IPS DF 19.7 (cell line): ENCODE measurements at regions not wholly inside any gene's neighbourhood (a gene's known extent, or its start where the extent isn't known, plus 50 kb on each side); places are given as distances from the start of the nearest gene placed in this dataset.
"Not testable (repeated sequence)": the region's sequence is repeated elsewhere in the genome, so short reads cannot be mapped to it uniquely, and the experiment has no call there.

ENCODE experiments used
- DNase-seq: peaks from one replicate; pipeline ENCODE4 v3.0.0-alpha.2; 2013; ENCODE audit warnings: low read depth, low spot score

DNA sequence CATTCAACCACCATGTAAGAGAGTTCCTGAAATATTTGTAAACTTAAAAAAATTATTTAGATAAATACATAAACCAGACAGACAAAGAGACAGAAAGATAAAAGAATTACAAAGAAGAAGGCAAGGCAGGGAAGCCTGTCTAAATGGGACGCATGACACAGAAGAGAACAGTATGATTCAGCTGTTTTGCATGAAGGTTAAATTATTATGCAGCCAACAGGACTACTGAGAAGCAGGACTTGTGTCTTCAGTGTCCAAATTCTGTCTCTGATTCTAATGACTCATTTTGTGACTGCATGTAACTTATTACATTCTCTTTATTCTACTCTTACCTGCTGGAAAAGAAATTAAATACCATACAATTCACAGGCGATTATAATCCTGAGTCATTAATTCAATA is 340.4 kb upstream of the KCNMB2 start:
- DNase-seq: no peak

DNA sequence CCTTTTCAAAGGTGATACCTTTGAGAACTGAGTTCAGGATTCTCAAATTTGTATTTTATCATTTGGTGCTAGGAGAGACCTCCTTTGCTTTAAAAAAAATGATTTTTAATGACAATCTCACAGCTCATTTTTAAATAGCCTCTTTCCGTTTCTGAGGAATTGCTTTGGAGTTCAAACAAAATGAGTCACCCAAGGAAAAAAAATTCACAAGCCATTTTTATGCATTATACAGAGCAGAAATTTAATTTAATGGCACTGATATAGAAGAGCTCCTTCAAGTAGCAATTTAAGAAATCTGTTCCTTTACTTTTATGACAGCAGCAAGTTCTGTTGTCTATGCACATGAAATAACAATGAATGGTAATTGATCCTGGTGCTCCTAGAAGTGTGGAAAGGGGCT is 337.9 kb upstream of the KCNMB2 start:
- no peak for DNase-seq

DNA sequence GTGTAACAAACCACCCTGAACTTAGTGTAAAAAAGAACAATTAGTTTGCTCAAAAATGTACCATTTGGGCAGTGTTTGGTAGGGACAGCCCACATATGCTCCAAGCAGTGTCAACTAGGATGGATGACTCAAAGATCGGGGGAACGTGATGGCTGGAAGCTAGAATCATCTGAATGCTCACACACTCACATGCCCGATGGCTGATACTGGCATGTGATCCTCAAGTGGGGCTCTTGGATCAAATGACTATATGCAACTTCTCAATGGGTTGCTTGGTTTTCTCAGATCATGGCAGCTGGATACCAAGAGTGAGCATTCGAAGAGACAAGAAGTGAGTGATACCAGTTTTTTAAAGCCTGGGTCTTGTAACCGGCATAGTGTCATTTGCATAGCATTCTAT is 335.9 kb upstream of the KCNMB2 start:
- DNase-seq: no peak

DNA sequence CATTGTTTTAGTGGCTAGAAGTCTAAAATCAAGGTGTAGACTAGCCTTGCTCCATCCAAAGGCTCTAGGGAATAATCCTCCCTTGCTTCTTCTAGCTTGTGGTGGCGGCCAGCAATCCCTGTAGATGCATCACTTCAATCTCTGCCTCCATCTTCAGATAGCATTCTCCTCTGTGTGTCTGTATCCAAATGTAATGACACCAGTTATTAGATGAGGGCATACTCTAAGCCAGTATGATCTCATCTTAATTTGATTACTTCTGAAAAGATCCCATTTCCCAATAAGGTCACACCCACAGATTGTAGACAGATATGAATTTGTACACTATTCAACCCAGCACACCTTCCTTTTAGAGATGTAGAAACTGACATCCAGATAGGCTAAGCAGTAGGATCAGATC is 334.5 kb upstream of the KCNMB2 start:
- no peak for DNase-seq

DNA sequence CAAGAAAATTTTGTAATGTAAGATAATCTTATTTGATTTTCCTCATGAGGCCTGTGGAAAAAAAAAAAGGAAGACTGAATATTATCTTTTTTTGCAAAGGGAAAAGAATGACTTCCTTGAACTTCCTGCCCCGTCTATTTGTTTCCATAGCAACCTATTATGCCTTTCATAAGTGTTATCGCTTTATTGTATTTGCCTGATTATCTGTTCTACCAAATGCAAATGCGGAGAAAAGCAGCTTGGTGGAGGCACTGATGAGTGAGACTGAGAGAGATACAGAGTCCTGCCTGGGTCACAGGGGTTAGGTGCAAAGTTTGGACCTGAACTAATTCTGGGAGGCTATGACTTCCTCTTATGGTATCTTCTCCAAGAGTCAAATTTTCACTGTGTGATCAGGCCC is 334.0 kb upstream of the KCNMB2 start:
- DNase-seq: no peak

DNA sequence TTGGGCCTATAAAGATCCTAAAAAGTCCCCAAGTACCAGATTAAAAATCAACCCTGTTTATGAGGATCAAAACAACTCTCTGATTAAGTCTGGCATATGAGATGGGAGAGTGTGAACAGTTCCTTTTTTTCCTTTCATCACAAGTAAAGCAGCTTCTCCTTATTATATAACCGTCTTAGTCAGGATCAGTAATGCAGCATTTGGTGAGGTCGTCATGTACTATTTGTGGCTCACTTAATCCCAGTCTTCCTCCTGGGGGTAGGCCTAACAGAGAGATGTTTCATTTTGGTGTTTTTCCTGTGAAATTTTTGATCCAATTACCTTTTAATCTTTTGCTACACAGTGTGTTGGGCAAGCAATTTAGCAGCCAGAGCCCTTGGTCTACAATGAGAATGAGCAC is 333.1 kb upstream of the KCNMB2 start:
- DNase-seq: no peak

DNA sequence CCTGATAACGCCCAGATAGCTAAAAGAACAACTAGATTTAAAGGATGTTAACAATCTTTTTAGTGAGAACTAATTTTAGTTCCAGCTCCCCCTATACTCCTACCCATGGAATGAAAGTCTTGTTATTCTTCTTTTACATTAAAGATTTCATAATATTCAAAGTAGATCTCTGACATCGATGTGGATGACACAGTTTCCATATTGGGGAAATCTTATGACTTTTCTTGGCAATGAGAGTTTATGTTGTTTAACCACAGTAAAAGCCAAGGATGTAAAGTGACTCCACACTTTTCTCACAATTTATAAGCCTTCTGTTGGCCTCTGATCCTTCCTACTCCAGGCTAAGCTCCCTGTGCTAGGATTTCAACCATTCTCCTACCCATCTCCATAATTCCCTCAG is 332.6 kb upstream of the KCNMB2 start:
- DNase-seq: no peak

DNA sequence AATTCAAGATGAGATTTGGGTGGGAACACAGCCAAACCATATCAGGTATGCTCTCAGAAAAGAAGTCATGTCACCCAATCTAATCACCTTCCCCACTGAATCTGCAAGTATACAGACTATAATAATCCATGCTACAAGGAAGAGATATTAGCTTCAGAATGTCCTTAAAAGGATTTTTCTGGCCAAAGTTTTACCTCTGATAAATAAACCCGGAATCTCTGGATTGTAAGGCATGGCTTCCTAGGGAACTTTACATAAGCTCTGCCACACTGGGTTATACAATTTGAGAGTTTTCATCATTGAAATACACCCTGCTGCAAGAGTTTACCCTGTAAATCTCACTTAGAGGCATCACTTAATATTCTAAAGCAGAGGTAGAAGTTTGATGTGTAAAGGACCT is 330.5 kb upstream of the KCNMB2 start:
- DNase-seq: no peak

DNA sequence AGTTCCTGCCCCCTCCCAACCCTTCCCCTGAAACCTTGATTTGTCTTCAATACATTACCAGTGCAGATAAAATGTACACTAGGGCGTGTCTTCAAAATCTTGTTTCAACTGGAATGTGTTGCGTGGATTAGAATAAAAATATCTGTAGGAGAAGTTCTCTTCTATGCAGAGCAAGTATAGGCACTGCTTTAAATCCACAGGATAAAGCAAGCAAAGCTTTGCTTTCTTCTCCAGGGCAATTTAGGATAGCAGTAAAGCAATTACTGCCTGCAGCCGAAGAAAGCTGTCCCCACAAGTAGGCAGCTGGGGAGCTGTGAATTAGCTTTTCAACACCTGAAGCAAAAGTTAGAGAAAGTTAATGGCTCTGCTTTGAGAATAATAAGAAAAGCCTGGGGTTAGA is 329.7 kb upstream of the KCNMB2 start:
- no peak for DNase-seq

DNA sequence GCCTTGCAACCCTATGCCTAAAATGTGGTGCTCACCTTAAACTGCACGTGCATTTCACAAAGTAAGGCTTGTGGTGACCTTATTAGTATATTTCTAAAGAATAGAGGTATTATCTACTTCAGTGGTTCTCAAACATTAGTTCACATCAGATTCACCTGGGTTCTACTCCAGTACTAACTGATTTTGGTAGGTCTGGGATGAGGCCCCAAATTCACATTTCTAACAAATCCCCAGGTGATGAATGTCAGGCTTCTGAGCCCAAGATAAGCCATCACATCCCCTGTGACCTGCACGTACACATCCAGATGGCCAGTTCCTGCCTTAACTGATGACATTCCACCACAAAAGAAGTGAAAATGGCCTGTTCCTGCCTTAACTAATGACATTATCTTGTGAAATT is 329.1 kb upstream of the KCNMB2 start:
- not testable (repeated sequence) for DNase-seq

DNA sequence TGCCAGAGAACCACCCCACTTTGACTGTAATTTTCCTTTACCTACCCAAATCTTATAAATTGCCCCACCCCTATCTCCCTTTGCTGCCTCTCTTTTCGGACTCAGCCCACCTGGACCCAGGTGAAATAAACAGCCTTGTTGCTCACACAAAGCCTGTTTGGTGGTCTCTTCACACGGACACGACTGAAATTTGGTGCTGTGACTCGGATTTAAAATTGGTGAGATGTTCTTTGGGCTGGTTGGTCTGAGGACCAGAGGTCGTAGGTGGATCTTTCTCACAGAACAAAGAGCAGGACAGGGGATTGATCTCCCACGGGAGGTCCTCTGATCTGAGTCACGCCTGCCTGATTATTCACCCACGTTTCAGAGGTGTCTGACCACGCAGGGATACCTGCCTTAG is 328.6 kb upstream of the KCNMB2 start:
- not testable (repeated sequence) for DNase-seq

DNA sequence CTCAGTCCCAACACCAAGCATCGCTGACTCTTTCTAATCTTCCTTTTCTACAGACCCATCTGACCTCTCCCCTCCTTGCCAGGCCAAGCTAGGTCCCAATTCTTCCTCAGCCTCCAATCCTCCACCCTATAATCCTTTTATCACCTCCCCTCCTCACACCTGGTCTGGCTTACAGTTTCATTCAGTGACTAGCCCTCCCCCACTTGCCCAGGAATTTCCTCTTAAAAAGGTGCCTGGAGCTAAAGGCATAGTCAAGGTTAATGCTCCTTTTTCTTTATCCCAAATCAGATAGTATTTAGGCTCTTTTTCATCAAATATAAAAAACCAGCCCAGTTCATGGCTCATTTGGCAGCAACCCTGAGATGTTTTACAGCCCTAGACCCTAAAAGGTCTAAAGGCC is 327.1 kb upstream of the KCNMB2 start:
- not testable (repeated sequence) for DNase-seq

DNA sequence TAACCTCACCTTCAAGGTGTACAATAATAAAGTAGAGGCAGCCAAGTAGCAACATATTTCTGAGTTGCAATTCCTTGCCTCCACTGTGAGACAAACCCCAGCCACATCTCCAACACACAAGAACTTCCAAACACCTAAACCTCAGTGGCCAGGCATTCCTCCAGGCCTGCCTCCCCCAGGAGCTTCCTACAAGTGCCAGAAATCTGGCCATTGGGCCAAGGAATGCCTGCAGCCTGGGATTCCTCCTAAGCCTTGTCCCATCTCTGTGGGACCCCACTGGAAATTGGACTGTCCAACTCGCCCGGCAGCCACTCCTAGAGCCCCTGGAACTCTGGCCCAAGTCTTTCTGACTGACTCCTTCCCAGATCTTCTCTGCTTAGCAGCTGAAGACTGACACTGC is 326.6 kb upstream of the KCNMB2 start:
- not testable (repeated sequence) for DNase-seq

DNA sequence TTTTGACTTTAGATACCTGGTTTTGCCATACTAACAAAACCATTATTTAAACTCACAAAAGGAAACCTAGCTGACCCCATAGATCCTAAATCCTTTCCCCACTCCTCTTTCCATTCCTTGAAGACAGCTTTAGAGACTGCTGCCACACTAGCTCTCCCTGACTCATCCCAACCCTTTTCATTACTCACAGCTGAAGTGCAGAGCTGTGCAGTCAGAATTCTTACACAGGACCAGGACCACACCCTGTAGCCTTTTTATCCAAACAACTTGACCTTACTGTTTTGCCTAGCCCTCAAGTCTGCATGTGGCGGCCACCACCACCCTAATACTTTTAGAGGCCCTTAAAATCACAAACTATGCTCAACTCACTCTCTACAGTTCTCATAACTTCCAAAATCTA is 325.1 kb upstream of the KCNMB2 start:
- not testable (repeated sequence) for DNase-seq

DNA sequence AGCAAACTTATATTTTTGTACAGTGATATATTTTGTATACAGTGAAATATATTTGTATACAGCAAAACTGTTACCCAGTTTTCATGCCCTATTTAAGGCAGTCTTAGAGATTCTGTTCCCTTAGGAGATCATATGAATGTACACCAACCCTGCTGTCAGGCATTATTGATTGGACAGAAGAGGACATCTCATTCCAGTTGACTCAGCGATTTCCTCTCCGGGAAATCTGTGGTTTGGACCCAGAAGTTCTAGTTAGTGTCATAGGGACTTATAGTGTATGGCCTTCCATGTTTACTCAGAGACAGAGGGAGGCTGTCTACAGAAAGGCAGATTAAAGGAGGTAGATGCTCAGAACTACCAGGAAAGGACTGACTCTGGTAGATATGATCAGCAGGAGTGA is 318.8 kb upstream of the KCNMB2 start:
- DNase-seq: no peak

DNA sequence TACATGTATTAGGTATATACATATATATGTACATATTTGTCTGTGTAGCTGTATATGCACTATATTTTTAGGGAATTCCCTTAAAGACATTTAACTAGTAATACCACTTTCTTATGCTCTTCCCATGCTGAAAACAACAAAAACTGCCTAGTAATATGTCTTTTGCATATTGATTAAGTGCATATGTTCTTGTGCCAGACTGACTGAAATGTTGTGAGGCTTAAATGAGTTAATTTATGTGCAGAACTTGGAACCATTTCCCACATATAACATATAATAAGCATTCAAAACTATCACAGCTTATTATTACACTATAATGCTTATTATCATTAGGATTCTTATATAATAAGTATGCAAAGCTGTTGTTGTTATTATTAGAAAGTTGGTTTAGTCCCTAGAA is 318.0 kb upstream of the KCNMB2 start:
- no peak for DNase-seq

DNA sequence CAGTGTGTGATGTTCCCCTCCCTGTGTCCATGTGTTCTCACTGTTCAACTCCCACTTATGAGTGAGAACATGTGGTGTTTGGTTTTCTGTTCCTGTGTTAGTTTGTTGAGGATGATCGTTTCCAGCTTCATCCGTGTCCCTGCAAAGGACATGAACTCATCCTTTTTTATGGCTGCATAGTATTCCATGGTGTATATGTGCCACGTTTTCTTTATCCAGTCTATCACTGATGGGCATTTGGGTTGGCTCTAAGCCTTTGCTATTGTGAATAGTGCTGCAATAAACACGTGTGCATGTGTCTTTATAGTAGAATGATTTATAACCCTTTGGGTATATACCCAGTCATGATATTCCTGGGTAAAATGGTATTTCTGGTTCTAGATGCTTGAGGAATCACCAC is 316.6 kb upstream of the KCNMB2 start:
- not testable (repeated sequence) for DNase-seq

DNA sequence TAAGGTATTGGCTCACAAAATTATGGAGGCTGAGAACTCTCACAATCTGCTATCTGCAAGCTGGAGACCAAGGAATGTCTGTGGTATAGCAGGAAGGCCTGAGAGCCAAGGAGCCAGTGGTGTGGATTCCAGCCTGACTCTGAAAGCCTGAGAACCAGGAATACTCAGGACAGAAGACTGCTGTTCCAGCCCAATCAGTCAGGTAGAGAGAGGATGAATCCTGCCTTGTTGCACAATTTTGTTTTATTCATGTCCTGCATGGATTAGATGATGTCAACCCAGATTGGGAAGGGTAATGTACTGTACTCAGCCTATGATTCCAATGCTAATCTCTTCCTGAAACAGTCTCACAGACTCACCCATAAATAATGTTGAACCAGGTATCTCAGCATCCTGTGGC is 312.4 kb upstream of the KCNMB2 start:
- DNase-seq: no peak

DNA sequence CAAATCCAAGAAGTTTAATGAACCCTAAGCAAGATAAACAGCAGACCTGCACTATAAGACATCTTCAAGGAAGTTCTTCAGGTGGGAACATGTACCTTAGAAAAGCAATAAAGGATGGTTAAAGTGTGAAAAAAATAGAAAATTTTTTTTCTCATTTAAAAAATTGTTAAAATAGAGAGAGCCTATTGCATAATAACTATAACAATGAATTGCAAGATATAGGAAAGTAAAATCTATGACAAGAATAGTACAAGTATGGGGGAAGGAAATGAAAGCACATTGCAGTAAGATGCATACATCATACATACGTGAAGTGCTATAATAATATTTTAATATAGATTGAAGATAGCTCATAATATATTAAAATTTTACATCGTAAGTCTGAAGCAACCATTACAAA is 310.1 kb upstream of the KCNMB2 start:
- DNase-seq: no peak

DNA sequence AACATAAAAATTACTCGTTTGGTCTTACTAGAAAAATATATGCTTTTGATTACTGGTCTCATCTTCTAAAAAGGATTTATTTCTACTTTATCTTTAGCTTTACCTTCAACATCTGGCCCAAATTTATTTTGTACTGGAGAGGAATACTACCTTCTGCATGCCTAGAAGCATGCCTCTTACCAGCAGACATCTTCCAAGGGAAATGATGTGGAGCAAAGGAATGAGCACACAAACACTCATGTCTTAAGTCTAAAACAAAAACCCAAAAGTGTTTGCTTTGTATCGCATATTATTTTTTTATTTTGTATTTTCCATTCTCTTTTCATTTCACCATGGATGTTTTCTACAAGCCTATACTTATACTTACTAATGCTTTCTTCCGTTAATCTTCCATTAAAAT is 304.6 kb upstream of the KCNMB2 start:
- DNase-seq: no peak

DNA sequence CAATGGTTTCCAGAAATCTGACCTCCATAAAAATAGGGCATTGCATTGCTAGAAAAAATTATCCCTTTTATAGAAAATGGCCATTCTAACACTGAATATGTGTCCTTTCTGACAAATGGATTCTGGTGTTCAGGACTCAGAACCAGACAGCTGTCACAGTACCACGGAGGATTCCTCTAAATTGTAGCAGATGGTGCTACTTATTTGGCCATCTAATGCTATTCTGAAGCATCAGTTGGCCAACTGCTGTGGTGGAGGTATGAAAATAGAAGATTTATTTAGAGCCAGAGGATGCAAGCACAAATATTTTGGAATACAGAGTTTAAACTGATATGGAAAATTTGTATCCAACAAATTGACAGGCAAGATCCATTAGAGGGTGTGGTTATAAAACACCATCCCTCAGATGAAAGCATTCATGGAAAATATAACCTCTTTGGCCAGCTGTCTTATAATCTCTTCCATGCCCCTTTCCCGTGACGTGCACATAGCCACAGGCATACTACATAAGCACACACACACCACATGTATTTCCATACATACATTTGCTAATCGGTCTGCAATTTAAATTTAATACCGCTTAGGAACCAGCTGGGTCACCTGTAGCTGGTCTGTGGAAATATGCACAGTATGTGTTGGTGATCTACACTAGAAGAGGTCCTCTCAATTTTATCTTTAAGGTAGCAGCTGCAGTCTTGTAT is 302.7 kb upstream of the KCNMB2 start:
- DNase-seq: no peak

DNA sequence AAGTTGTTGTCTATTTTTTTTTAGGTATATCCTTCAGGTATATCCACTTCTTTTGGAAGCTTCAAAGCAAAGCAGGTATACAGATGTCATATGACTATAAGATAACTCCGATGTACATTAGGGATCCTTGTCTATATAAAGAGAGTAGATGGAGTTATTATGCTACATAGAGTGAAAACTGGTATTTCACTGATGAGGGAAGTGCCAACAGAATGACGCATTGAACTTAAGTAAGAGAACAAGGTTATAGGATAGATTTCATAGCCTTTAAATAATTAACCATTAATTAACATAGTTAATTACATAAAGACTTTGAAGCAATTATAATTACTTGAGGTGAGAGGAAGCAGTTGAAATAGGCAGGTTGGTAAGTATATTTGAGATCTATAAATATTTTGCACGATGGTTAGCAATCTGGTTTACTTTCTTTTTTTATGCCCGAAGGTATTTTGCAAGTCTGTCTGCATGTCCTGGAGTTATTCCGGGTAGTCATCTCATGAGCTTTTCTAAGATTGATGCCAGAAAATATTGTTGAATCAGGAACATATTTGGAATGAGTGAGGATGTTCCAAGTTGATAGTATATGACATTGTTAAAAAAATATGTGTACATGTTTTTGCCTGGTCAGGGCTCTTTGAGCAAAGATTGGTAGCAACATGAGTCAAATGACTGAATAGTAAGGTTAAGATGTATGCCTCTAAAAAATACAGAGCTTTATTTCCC is 299.5 kb upstream of the KCNMB2 start:
- DNase-seq: no peak

DNA sequence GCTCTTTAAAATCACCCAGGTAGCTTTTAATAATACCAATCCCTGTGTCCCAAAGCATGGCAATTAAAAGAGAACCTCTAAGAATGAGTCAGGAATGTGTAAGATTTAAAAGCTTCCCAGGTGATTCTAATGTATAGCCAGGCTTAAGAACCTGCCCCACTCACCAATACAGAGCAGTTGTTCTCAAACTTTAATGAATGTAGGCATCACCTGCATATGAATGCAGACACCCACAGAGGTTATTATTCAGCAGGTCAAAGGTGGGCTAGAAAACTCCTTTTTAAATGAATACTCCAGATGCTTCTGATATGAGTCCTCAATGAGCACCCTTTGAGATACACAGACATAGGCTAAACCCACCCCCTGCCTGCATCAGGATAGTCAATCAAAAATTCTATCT is 298.1 kb upstream of the KCNMB2 start:
- DNase-seq: peak; percentile 74
